ENCODE measurements at regions not wholly inside any gene's neighbourhood (a gene's known extent, or its start where the extent isn't known, plus 50 kb on each side); places are given as distances from the start of the nearest gene placed in this dataset.

DNA sequence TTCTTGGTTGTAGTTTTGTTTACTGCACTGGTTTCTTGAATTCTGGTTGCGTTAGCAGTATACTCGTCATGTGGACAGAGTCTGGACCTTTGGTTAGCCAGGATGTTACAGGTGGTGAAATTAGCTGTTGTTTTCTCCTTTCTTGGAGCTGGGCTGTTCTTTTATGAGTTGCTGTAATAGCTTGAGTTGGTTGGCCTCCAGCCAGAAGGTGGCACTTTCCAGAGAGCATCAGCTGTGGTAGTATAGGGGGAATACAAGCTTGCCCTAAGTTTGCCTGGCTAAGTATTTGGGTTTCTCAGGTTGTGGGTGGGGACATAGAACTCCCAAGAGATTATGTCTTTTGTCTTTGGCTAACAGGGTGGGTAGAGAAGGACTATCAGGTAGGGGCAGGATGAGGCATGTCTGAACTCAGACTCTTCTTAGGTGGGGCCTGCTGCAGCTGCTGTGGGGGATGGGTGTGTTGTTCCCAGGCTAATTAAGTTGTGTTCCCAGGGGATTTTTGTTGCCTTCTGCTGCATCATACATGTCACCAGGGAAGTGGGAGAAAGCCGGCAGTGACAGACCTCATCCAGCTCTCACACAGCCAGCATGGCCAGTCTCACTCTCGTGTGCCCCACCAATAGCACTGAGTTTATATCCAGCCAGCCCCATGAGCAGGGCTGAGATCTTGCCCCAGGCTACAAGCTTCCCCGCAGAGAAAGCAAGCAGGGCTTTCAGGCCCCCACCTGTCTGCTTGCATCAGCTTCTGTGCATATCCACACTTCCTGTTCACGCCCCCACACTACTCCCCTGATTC lies 246.7 kb upstream of the TPK1 start:
- no peak for DNase-seq

DNA sequence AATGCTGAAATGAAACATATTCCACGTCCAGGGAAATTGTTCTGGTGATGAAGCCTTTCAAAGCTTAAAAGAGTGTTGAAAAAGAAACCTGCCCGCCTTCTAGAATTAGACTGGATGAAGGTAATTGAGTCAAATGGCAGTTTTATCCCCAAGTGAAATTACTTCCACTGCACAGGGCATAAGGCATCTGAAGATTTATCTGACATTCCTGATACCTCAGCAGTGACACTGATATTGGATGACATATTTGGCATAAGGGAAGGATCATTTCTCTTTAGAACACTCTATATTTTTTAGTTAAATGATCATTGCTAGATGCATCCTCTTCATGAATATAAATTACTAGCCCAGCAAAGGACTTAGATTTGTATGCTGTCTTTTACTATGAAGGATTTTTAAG lies 229.6 kb upstream of the TPK1 start:
- DNase-seq: no peak

DNA sequence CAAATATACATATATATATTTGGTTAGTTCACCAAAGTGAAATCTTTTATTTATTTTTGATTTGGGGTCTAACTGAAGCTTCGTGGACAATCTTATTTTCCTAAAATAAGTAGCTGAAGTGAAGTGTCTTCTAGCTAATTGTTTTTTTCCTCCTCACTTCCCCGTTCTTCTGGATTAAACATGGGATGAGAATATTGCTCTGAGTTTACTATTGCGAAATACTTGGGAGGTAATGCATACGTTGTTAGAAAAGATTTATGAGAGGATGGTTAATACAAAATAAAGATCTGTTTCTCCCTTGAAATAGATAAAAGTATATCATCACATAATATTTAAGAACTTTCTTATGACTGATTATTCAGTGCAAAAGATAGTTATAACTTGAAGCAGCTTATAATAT lies 228.3 kb upstream of the TPK1 start:
- DNase-seq: no peak

- DNase-seq: no peak
Measured at GRCh38 chr7:145053781-145054180, 217.9 kb upstream of the TPK1 start.

DNA sequence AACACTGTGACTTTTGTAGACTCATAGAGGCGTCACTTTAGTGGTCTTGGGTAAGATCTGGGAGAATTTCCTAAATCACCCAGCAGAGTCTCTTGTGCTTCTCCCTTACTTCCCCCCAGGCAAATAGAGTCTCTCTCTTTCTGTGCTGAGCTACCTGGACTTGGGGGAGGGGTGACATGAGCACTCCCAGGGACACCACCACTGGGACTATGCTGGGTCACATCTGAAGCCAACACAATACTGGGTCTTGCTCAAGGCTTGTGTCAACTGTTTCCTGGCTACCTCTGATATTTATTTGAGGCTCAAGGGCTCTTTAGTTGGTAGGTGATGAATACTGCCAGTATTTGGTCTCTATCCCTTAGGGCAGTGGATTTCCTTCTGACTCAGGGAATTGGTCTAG lies 214.6 kb upstream of the TPK1 start:
- no peak for DNase-seq

DNA sequence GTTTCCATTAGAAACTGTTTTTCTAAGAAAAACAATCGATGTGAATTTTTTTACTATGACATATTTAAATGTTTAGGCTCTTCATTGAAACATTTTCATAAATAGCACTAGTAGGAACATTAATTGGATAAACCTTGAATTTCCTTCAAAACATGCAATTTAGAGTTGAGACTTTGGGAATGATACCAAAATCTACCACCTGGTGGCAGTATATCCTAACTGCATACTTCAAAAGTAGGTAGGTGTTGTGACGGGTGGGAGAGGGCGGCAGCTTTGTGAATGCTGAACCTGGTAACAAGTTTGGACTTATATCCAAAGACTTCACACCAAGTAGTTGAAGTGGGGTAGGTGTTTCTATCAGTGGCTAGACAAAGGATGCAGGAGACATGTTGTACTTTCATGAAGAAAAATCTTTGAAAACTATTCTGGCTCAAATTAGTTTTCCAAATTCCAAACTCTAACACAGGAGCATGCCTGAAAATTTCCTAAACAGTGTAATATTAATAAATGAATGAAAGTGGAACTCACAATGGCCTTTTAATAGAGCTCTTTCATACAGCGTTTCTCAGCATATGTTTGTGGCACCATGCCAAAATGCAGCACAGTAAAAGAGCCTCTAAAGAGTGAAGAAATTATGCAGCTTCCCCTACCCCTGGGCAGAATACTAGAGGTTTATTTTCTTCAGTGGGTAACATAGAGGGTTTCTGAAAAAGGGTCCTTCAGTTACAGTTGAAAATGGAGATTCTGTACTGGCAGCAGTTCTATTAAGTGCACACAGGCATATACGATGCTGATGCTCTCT lies 201.0 kb upstream of the TPK1 start:
- peak in 1 of 4 experiments; percentile 1 for DNase-seq

GRCh38 chr7:145031162-145031561 lies 195.3 kb upstream of the TPK1 start:
- DNase-seq: no peak

- no peak for DNase-seq
Measured at GRCh38 chr7:145030754-145031153, 194.9 kb upstream of the TPK1 start.

- no peak for DNase-seq
Measured at GRCh38 chr7:145020454-145020853, 184.6 kb upstream of the TPK1 start.

DNA sequence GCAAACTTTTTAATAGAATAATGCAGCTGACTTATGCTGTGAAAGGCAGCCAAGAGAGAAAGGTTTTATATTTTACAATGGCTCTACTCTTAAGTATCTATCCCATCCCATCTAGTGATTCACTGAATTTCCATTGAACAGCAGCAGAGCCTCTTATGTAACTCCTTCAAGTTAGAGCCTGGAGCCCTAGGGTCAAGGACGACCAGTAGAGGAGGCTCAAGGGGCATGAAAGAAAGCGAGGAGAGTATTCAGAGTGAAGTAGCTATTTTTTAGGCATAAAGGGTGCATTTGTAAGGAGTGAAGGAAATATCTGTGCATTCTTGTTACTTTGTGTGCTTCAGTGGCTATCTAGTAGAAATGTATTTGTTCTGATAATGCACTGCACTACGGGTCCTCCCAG lies 180.2 kb upstream of the TPK1 start:
- no peak for DNase-seq

- no peak for DNase-seq
Measured at GRCh38 chr7:145009876-145010275, 174.0 kb upstream of the TPK1 start.

DNA sequence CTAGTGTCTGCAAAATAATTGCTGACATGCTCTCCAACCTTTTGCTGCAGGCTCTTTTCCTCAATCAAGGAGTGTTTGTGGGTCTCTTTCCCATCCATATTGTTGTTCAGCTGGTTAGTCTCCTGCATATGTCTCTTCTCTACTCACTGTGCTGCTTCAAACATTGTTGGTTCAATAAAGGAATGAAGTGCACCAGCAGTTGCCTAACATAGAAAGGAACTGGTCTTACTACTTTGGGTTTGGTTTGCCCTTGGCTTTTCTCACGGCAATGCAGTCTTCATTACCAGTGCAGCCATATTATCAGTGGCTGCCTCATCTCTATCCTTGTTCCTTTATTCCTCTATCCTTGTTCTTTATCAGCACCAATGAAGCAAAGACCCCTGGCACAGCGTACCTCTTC lies 169.7 kb upstream of the TPK1 start:
- no peak for DNase-seq

- DNase-seq: no peak
Measured at GRCh38 chr7:144997512-144997911, 161.7 kb upstream of the TPK1 start.

GRCh38 chr7:144995495-144995894 lies 159.6 kb upstream of the TPK1 start:
- no peak for DNase-seq

DNA sequence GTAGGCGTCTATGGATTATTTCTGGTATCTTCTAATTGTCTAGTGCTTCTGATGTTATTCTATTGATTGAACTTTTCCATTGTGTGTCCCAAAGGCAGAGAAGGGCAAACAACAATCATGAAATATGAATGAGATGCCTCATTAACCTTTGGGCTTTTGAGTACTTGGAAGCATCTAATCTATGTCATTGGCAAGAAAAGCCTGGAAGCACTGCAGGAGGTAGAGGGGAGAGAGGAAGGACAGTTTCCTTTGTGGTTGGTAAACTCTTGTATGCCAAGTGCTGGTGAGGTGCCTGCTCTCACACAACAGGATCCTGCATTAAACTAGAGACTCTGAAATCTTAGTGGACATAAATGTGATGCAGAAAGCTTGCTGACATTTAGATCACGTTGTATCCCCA lies 155.2 kb upstream of the TPK1 start:
- no peak for DNase-seq

- DNase-seq: no peak
Measured at GRCh38 chr7:144987686-144988085, 151.8 kb upstream of the TPK1 start.

DNA sequence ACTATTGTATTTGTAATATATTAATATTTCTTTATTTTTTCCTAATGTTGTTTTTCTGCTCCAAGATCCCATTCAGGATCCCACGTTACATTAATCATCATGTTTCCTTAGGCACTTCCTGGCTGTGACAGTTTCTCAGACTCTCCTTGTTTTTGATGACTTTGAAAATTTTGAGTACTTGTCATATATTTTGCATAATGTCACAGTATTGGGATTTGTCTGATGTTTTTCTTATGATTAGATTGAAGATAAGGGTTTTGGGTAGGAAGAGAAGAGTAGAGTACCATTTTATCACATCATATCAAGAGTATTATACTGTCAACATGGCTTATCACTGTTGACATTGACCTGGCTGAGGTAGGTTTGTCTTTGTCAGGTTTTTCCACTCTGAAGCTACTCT lies 146.3 kb upstream of the TPK1 start:
- no peak for DNase-seq

- no peak for DNase-seq
Measured at GRCh38 chr7:144975882-144976281, 140.0 kb upstream of the TPK1 start.

- no peak for DNase-seq
Measured at GRCh38 chr7:144969787-144970186, 133.9 kb upstream of the TPK1 start.

GRCh38 chr7:144960763-144961162 lies 124.9 kb upstream of the TPK1 start:
- no peak for DNase-seq

- DNase-seq: no peak
Measured at GRCh38 chr7:144957998-144958397, 122.1 kb upstream of the TPK1 start.

DNA sequence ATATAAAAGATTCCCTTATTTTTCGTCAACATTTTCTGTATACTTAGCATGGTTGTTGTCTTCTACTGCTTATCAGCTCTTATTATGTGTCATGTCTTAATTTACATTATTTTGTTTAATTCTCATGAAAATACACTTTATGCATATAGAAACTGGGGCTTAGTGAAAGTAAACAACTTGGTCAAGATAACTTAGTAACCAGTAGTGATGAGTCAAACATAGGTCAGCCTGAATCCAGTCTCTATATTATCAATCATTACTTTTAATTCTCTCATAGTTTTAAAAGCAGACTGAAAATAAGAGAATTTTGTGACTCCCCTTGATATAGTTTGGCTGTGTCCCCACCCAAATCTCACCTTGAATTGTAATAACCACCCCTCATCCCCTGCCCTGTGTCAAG lies 119.6 kb upstream of the TPK1 start:
- DNase-seq: no peak

- DNase-seq: no peak
Measured at GRCh38 chr7:144941127-144941526, 105.3 kb upstream of the TPK1 start.

- DNase-seq: no peak
Measured at GRCh38 chr7:144937199-144937598, 101.3 kb upstream of the TPK1 start.

DNA sequence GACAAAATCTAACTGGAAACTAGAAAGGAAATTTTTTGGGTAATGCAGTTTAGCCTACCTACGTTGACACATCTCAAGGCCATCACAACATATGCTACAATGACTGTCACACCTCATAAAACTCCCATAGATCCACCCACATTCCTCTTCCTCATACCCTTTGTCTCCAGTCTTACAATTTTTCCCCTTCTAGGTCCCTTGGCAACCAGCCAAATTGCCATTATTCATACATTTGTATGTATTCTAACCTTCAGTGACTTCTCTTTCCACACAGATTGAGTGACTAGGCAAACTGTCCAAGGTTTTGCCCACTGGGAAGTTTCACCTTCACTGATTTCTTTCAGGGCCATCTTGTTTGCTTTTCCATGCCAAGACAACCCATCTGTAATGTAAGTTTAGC lies 100.5 kb upstream of the TPK1 start:
- no peak for DNase-seq

Measured in activated CD4-positive, CD25-positive, alpha-beta regulatory T cell (primary cell).